CD4-positive, CD25-positive, alpha-beta regulatory T cell (primary cell): ENCODE measurements at regions not wholly inside any gene's neighbourhood (a gene's known extent, or its start where the extent isn't known, plus 50 kb on each side); places are given as distances from the start of the nearest gene placed in this dataset.

Experiments used
- ATAC-seq, 2 donors: fragments of 150-1000 bp; cut with Tn5 transposase; one replicate each; pipeline ENCODE4 v1.10.0; 2021; ENCODE audit warnings: low read depth in 2 of 2, moderate number of reproducible peaks in 2 of 2, moderate library complexity in 1 of 2
- DNase-seq, 3 donors: peaks; one replicate each; pipeline versions ENCODE4 v3.0.0 to v3.0.0-alpha.2; 2012 to 2022; ENCODE audit warnings: mixed read lengths in 1 of 3
- H3K27ac ChIP-seq: one replicate; pipeline ENCODE4 v1.7.0; 2013; ENCODE audit warnings: mild to moderate bottlenecking, low read length; ENCODE audit not compliant: insufficient read depth, poor library complexity, severe bottlenecking
- H3K27me3 ChIP-seq: one replicate; pipeline ENCODE4 v1.7.0; 2013; ENCODE audit warnings: low read length; ENCODE audit not compliant: control insufficient read depth, insufficient read depth
- H3K36me3 ChIP-seq: one replicate; pipeline ENCODE4 v1.7.0; 2013; ENCODE audit warnings: mild to moderate bottlenecking, low read length, moderate library complexity; ENCODE audit not compliant: control insufficient read depth, insufficient read depth
- H3K4me1 ChIP-seq: 2 replicates; pipeline ENCODE4 v1.7.0; 2013; ENCODE audit warnings: mild to moderate bottlenecking, low read length; ENCODE audit not compliant: insufficient read depth, control insufficient read depth, poor library complexity, severe bottlenecking
- H3K4me3 ChIP-seq: one replicate; pipeline ENCODE4 v1.7.0; 2013; ENCODE audit warnings: low read depth, mild to moderate bottlenecking, low read length, moderate library complexity
- H3K9me3 ChIP-seq, 2 experiments: 1 replicate in 1 of 2; 2 replicates in 1 of 2; pipeline ENCODE4 v1.7.0; 2013; ENCODE audit warnings: low read length in 2 of 2, mild to moderate bottlenecking in 1 of 2, moderate library complexity in 1 of 2; ENCODE audit not compliant: control insufficient read depth in 2 of 2
- H3K27ac Mint-ChIP-seq, 3 donors: one replicate each; pipeline ENCODE4 v1.8.0; 2020 to 2022; ENCODE audit warnings: mild to moderate bottlenecking in 3 of 3, mixed read lengths in 3 of 3, moderate library complexity in 2 of 3
- H3K27me3 Mint-ChIP-seq: one replicate; pipeline ENCODE4 v1.8.0; 2022; ENCODE audit warnings: mild to moderate bottlenecking, mixed read lengths
- H3K36me3 Mint-ChIP-seq: one replicate; pipeline ENCODE4 v1.8.0; 2020; ENCODE audit warnings: mixed read lengths
- H3K4me1 Mint-ChIP-seq, 4 donors: one replicate each; pipeline ENCODE4 v1.8.0; 2020 to 2022; ENCODE audit warnings: mixed read lengths in 4 of 4, mild to moderate bottlenecking in 1 of 4
- H3K4me3 Mint-ChIP-seq, 4 donors: one replicate each; pipeline ENCODE4 v1.8.0; 2020 to 2022; ENCODE audit warnings: mild to moderate bottlenecking in 4 of 4, mixed read lengths in 4 of 4, moderate library complexity in 3 of 4
- H3K9me3 Mint-ChIP-seq, 7 donors: one replicate each; pipeline ENCODE4 v1.8.0; 2020 to 2022; ENCODE audit warnings: mixed read lengths in 7 of 7, mild to moderate bottlenecking in 3 of 7, moderate library complexity in 2 of 7

GRCh38 chr1:99516141-99516540, 129.8 kb upstream of the PALMD start:
- DNase-seq (no peak), ATAC-seq (no peak)
- H3K4me3 ChIP-seq = no peak overlapping the region
- Mint-ChIP-seq H3K36me3 (no peaks in the 10 kb centered on the region), H3K4me1 (no peaks in the 10 kb centered on the region), H3K9me3 (peaks cover 0 to 5% (median 0%) of the 10 kb centered on the region in 7 donors), H3K27ac (no peak overlapping the region), H3K4me3 (no peak overlapping the region), H3K27me3 (peaks cover 7% of the 10 kb centered on the region)
- H3K4me1 ChIP-seq = no peaks in the 10 kb centered on the region
- no peak overlapping the region for H3K27ac ChIP-seq
- H3K36me3 ChIP-seq = no peaks in the 10 kb centered on the region
- no peaks in the 10 kb centered on the region for H3K27me3 ChIP-seq
- H3K9me3 ChIP-seq = no peaks in the 10 kb centered on the region

DNA sequence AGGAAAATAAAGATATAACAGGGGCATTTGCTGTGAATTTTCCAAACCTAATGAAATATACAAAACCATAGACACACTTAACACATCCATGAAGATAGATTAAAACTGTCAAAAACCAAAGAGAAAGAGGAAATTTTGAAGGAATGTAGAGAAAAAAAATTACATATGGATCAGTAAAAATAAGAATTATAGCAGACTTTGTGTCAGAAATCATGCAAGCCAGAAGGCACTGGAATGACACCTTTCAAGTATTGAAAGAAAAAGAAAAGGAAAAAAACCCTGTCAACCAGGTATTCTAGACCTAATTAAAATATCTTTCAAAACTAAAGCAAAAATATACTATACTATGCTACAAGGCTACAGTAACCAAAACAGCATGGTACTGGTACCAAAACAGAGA, 125.8 kb upstream of the PALMD start:
- H3K4me3 Mint-ChIP-seq = no peak overlapping the region
- Histone ChIP-seq H3K36me3 (no peaks in the 10 kb centered on the region), H3K27ac (no peak overlapping the region), H3K4me3 (no peak overlapping the region), H3K9me3 (no peaks in the 10 kb centered on the region), H3K27me3 (no peaks in the 10 kb centered on the region), H3K4me1 (no peaks in the 10 kb centered on the region)
- H3K9me3 Mint-ChIP-seq = peaks cover 0 to 5% (median 0%) of the 10 kb centered on the region in 7 donors
- DNase-seq (no peak), ATAC-seq (no peak)
- H3K27me3 Mint-ChIP-seq = peaks cover 7% of the 10 kb centered on the region
- no peak overlapping the region for H3K27ac Mint-ChIP-seq
- H3K36me3 Mint-ChIP-seq = no peaks in the 10 kb centered on the region
- H3K4me1 Mint-ChIP-seq = no peaks in the 10 kb centered on the region

GRCh38 chr1:99525331-99525730, 120.6 kb upstream of the PALMD start:
- Histone ChIP-seq H3K36me3 (no peaks in the 10 kb centered on the region), H3K9me3 (no peaks in the 10 kb centered on the region), H3K27ac (no peak overlapping the region), H3K27me3 (peaks cover 1% of the 10 kb centered on the region), H3K4me1 (no peaks in the 10 kb centered on the region), H3K4me3 (no peak overlapping the region)
- ATAC-seq (no peak), DNase-seq (no peak)
- no peak overlapping the region for H3K27ac Mint-ChIP-seq
- no peaks in the 10 kb centered on the region for H3K36me3 Mint-ChIP-seq
- H3K27me3 Mint-ChIP-seq = peaks cover 17% of the 10 kb centered on the region
- no peak overlapping the region for H3K4me3 Mint-ChIP-seq
- peaks cover 0 to 3% (median 0%) of the 10 kb centered on the region in 7 donors for H3K9me3 Mint-ChIP-seq
- no peaks in the 10 kb centered on the region for H3K4me1 Mint-ChIP-seq

DNA sequence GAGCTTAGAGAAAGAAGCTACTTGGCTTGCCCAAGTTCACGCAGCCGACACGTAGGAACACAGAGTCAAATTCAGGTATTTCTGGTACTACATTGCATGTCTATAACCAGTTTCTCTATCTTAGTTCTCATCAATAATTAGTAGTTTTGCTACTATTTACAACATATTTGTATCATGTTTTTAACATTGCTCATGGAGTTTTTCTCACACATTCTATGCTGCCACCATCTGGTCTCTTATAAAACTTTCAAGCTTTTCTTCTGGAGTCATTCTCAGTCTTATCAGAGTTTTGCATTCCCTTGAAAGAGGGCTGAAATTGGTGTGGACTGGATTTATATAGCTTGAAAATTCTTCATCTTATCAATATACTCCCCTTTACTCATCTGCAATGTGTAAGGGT, 118.8 kb upstream of the PALMD start:
- Mint-ChIP-seq H3K9me3 (no peaks in the 10 kb centered on the region), H3K27ac (no peak overlapping the region), H3K36me3 (no peaks in the 10 kb centered on the region), H3K4me3 (no peak overlapping the region), H3K27me3 (peaks cover 20% of the 10 kb centered on the region), H3K4me1 (no peaks in the 10 kb centered on the region)
- Histone ChIP-seq H3K4me3 (no peak overlapping the region), H3K9me3 (no peaks in the 10 kb centered on the region), H3K36me3 (no peaks in the 10 kb centered on the region), H3K4me1 (no peaks in the 10 kb centered on the region), H3K27ac (no peak overlapping the region), H3K27me3 (peaks cover 1% of the 10 kb centered on the region)
- DNase-seq (no peak), ATAC-seq (no peak)

GRCh38 chr1:99527545-99527944, 118.4 kb upstream of the PALMD start:
- Mint-ChIP-seq H3K27ac (no peak overlapping the region), H3K9me3 (no peaks in the 10 kb centered on the region), H3K4me1 (no peaks in the 10 kb centered on the region), H3K4me3 (no peak overlapping the region), H3K27me3 (peaks cover 22% of the 10 kb centered on the region), H3K36me3 (no peaks in the 10 kb centered on the region)
- DNase-seq (no peak), ATAC-seq (no peak)
- peaks cover 1% of the 10 kb centered on the region for H3K27me3 ChIP-seq
- H3K9me3 ChIP-seq = no peaks in the 10 kb centered on the region
- H3K27ac ChIP-seq = no peak overlapping the region
- H3K4me1 ChIP-seq = no peaks in the 10 kb centered on the region
- no peaks in the 10 kb centered on the region for H3K36me3 ChIP-seq
- no peak overlapping the region for H3K4me3 ChIP-seq

- Mint-ChIP-seq H3K9me3 (no peaks in the 10 kb centered on the region), H3K36me3 (no peaks in the 10 kb centered on the region), H3K4me1 (no peaks in the 10 kb centered on the region), H3K4me3 (no peak overlapping the region), H3K27me3 (peaks cover 25% of the 10 kb centered on the region), H3K27ac (no peak overlapping the region)
- ATAC-seq (no peak), DNase-seq (no peak)
- no peak overlapping the region for H3K4me3 ChIP-seq
- no peaks in the 10 kb centered on the region for H3K4me1 ChIP-seq
- H3K9me3 ChIP-seq = no peaks in the 10 kb centered on the region
- H3K27ac ChIP-seq = no peak overlapping the region
- no peaks in the 10 kb centered on the region for H3K36me3 ChIP-seq
- H3K27me3 ChIP-seq = peaks cover 1% of the 10 kb centered on the region
Measured at GRCh38 chr1:99529002-99529401, 116.9 kb upstream of the PALMD start.

GRCh38 chr1:99531578-99532275, 114.2 kb upstream of the PALMD start:
- no peak for ATAC-seq

GRCh38 chr1:99532276-99532580, 113.7 kb upstream of the PALMD start:
- Histone ChIP-seq H3K27ac (no peak overlapping the region), H3K4me1 (no peaks in the 10 kb centered on the region), H3K9me3 (no peaks in the 10 kb centered on the region), H3K36me3 (no peaks in the 10 kb centered on the region), H3K27me3 (peaks cover 1% of the 10 kb centered on the region), H3K4me3 (no peak overlapping the region)
- H3K4me3 Mint-ChIP-seq = peak overlapping the region in 1 of 4 donors; percentile 18
- peaks cover 14% of the 10 kb centered on the region for H3K27me3 Mint-ChIP-seq
- no peaks in the 10 kb centered on the region for H3K36me3 Mint-ChIP-seq
- H3K4me1 Mint-ChIP-seq = no peaks in the 10 kb centered on the region
- ATAC-seq (no peak), DNase-seq (no peak)
- H3K27ac Mint-ChIP-seq = no peak overlapping the region
- H3K9me3 Mint-ChIP-seq = peaks cover 0 to 2% (median 0%) of the 10 kb centered on the region in 7 donors

More at GRCh38 chr1:99531578-99532275, 114.2 kb upstream of the PALMD start:
- H3K36me3 ChIP-seq = no peaks in the 10 kb centered on the region
- H3K36me3 Mint-ChIP-seq = no peaks in the 10 kb centered on the region
- peaks cover 1% of the 10 kb centered on the region for H3K27me3 ChIP-seq
- H3K27ac ChIP-seq = no peak overlapping the region
- H3K9me3 ChIP-seq = no peaks in the 10 kb centered on the region
- no peaks in the 10 kb centered on the region for H3K4me1 Mint-ChIP-seq
- no peak for DNase-seq
- H3K4me3 ChIP-seq = no peak overlapping the region
- no peak overlapping the region for H3K4me3 Mint-ChIP-seq
- peaks cover 0 to 2% (median 0%) of the 10 kb centered on the region in 7 donors for H3K9me3 Mint-ChIP-seq
- no peaks in the 10 kb centered on the region for H3K4me1 ChIP-seq
- H3K27ac Mint-ChIP-seq = no peak overlapping the region
- peaks cover 18% of the 10 kb centered on the region for H3K27me3 Mint-ChIP-seq
